Hematopoietic multipotent progenitor cell treated with erythropoietin and hydrocortisone succinate and interleukin-3 and kit ligand, for 17 days (in vitro differentiated cells): ENCODE measurements at regions not wholly inside any gene's neighbourhood (a gene's known extent, or its start where the extent isn't known, plus 50 kb on each side); places are given as distances from the start of the nearest gene placed in this dataset.

Experiments
- DNase-seq: peaks from one replicate; pipeline ENCODE4 v3.0.0-alpha.2; 2015; ENCODE audit warnings: low spot score

- no peak for DNase-seq
Observed at GRCh38 chr2:128534688-128535392, 216.2 kb upstream of the HS6ST1 start.

- no peak for DNase-seq
Observed at GRCh38 chr2:128535953-128536352, 217.3 kb upstream of the HS6ST1 start.

GRCh38 chr2:128536925-128537620, 218.4 kb upstream of the HS6ST1 start:
- no peak for DNase-seq

- DNase-seq, result no peak
Observed at GRCh38 chr2:128537646-128538045, 219.0 kb upstream of the HS6ST1 start.

GRCh38 chr2:128538396-128538795, 219.7 kb upstream of the HS6ST1 start:
- DNase-seq, result no peak

GRCh38 chr2:128540670-128541069, 222.0 kb upstream of the HS6ST1 start:
- DNase-seq, result no peak

- no peak for DNase-seq
Observed at GRCh38 chr2:128541448-128541847, 222.8 kb upstream of the HS6ST1 start.

- DNase-seq, result no peak
Observed at GRCh38 chr2:128543036-128543435, 224.4 kb upstream of the HS6ST1 start.

- DNase-seq, result no peak
Observed at GRCh38 chr2:128543646-128544045, 225.0 kb upstream of the HS6ST1 start.

- DNase-seq, result no peak
Observed at GRCh38 chr2:128544321-128545037, 225.8 kb upstream of the HS6ST1 start.

GRCh38 chr2:128545085-128545484, 226.4 kb upstream of the HS6ST1 start:
- DNase-seq, result no peak

GRCh38 chr2:128545829-128546228, 227.2 kb upstream of the HS6ST1 start:
- no peak for DNase-seq

GRCh38 chr2:128547667-128548066, 229.0 kb upstream of the HS6ST1 start:
- no peak for DNase-seq

- DNase-seq, result no peak
Observed at GRCh38 chr2:128548461-128548891, 229.8 kb upstream of the HS6ST1 start.

GRCh38 chr2:128549094-128549493, 230.4 kb upstream of the HS6ST1 start:
- no peak for DNase-seq

GRCh38 chr2:128549646-128550260, 231.1 kb upstream of the HS6ST1 start:
- no peak for DNase-seq

- DNase-seq, result no peak
Observed at GRCh38 chr2:128550389-128550788, 231.7 kb upstream of the HS6ST1 start.

- no peak for DNase-seq
Observed at GRCh38 chr2:128550801-128551416, 232.2 kb upstream of the HS6ST1 start.

- DNase-seq, result no peak
Observed at GRCh38 chr2:128551435-128551834, 232.8 kb upstream of the HS6ST1 start.

GRCh38 chr2:128552141-128552805, 233.6 kb upstream of the HS6ST1 start:
- DNase-seq, result no peak

GRCh38 chr2:128552806-128553551, 234.3 kb upstream of the HS6ST1 start:
- no peak for DNase-seq
